Activated naive CD8-positive, alpha-beta T cell treated with anti-CD3 and anti-CD28 coated beads, Interleukin-2, amount 10 ng/mL, durations not matched to agents 7 days and 5 days (primary cell): ENCODE measurements at regions not wholly inside any gene's neighbourhood (a gene's known extent, or its start where the extent isn't known, plus 50 kb on each side); places are given as distances from the start of the nearest gene placed in this dataset.
"Not testable (repeated sequence)": the region's sequence is repeated elsewhere in the genome, so short reads cannot be mapped to it uniquely, and the experiment has no call there.

ENCODE experiments used
- ATAC-seq: fragments of 150-1000 bp; cut with Tn5 transposase; one replicate; pipeline ENCODE4 v1.10.0; 2021; ENCODE audit warnings: low read depth, moderate library complexity
- POLR2A ChIA-PET: fragments of 350-600 bp; sonication (Branson Sonifier 250); formaldehyde crosslinking; loops from one replicate; lab custom pipeline; 2021; ENCODE audit warnings: antibody characterized with exemption; lab: Charles Lee
- DNase-seq: peaks from one replicate; pipeline ENCODE4 v3.0.0; 2021
- H3K27ac Mint-ChIP-seq: one replicate; pipeline ENCODE4 v1.8.0; 2022; ENCODE audit warnings: mild to moderate bottlenecking, mixed read lengths
- H3K27me3 Mint-ChIP-seq: one replicate; pipeline ENCODE4 v1.8.0; 2022; ENCODE audit warnings: mild to moderate bottlenecking, moderate library complexity, mixed read lengths
- H3K36me3 Mint-ChIP-seq: one replicate; pipeline ENCODE4 v1.8.0; 2021; ENCODE audit warnings: mild to moderate bottlenecking, mixed read lengths
- H3K4me1 Mint-ChIP-seq: one replicate; pipeline ENCODE4 v1.8.0; 2021; ENCODE audit warnings: mixed read lengths
- H3K4me3 Mint-ChIP-seq: one replicate; pipeline ENCODE4 v1.8.0; 2022; ENCODE audit warnings: mild to moderate bottlenecking, moderate library complexity, mixed read lengths
- H3K9me3 Mint-ChIP-seq: one replicate; pipeline ENCODE4 v1.8.0; 2021; ENCODE audit warnings: mixed read lengths

DNA sequence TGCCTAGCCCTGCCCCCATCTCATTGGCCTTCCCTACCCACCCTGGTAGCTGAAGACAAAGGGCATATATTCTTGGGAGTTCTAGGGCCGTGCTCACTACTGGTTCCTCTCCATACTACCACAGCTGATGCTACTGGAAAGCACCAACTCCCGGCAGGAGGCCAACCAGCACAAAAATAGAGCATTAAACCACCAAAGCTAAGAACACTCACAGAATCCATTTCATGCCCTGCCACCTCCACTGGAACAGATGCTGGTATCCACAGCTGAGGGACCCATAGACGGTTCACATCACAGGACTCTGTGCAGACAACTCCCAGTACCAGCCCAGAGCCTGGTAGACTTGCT, 170.4 kb downstream of the SEC23A start:
- POLR2A ChIA-PET, DNase-seq, H3K4me1 Mint-ChIP-seq, H3K9me3 Mint-ChIP-seq, H3K27ac Mint-ChIP-seq, H3K36me3 Mint-ChIP-seq, ATAC-seq, H3K4me3 Mint-ChIP-seq: not testable (repeated sequence)
- peaks cover 11% of the 10 kb centered on the region for H3K27me3 Mint-ChIP-seq

DNA sequence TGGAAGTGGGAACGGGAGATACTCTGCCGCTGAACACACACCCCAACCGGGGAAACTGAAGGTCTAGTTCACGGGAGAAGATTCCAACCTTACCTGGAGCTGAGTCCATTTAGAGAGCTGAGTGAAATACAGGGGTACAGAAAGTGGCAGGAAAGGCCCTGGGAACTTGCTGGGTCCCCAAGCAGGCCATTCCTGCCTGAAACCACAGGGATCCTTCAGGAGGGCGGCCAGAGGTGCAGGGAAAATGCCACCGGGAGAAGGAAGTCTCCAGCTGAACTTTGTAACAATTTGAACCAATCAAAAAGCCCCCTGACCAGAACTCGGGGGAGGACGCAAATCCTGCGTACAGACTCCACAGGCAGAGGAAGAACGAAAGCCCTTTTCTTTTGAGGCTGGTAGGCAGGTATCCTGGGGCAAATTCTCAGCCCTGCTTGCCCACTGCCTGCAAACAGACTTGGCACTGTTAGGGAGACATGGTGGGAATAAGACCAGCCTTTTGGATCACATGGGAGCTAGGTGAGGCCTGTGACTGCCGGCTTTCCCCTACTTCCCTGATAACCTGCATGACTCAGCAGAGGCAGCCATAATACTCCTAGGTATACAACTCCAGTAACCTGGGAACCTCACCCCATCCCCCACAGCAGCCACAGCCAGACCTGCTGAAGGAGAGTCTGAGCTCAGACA, 170.9 kb downstream of the SEC23A start:
- Mint-ChIP-seq H3K4me3 (no peak overlapping the region), H3K27ac (no peak overlapping the region), H3K9me3 (no peaks in the 10 kb centered on the region), H3K36me3 (no peaks in the 10 kb centered on the region), H3K27me3 (peaks cover 11% of the 10 kb centered on the region), H3K4me1 (no peaks in the 10 kb centered on the region)
- POLR2A ChIA-PET, result no interaction called here
- DNase-seq, result no peak
- no peak for ATAC-seq

DNA sequence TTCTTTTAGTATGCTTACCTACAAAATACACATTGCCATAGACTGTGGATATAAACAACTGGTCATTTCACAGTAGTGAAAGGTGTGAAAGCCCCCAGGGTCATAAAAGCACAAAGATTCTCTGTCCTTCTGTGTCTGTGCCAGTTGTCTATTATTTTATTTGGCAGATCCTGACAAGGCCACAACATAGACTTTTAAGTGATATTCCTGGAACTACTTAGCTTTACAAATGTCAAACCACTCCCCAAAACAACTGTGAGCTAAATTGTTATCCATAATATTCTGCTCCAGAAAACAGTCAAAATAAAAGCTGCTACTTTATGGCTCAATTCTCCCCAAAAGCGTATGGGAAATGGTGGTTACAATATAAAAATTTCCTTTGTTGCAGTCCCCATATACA, 172.1 kb downstream of the SEC23A start:
- H3K27me3 Mint-ChIP-seq, result peaks cover 7% of the 10 kb centered on the region
- H3K27ac Mint-ChIP-seq, result no peak overlapping the region
- no peak overlapping the region for H3K4me3 Mint-ChIP-seq
- H3K9me3 Mint-ChIP-seq, result no peaks in the 10 kb centered on the region
- DNase-seq (no peak), ATAC-seq (no peak)
- POLR2A ChIA-PET, result no interaction called here
- H3K4me1 Mint-ChIP-seq, result no peaks in the 10 kb centered on the region
- no peaks in the 10 kb centered on the region for H3K36me3 Mint-ChIP-seq

GRCh38 chr14:38930022-38930421, 173.0 kb downstream of the SEC23A start:
- no peaks in the 10 kb centered on the region for H3K9me3 Mint-ChIP-seq
- ATAC-seq (no peak), DNase-seq (no peak)
- H3K36me3 Mint-ChIP-seq, result no peaks in the 10 kb centered on the region
- peaks cover 4% of the 10 kb centered on the region for H3K27me3 Mint-ChIP-seq
- no peaks in the 10 kb centered on the region for H3K4me1 Mint-ChIP-seq
- POLR2A ChIA-PET, result no interaction called here
- H3K27ac Mint-ChIP-seq, result no peak overlapping the region
- no peak overlapping the region for H3K4me3 Mint-ChIP-seq

- no peak overlapping the region for H3K4me3 Mint-ChIP-seq
- no peak for ATAC-seq
- POLR2A ChIA-PET, result no interaction called here
- H3K27ac Mint-ChIP-seq, result no peak overlapping the region
- no peaks in the 10 kb centered on the region for H3K4me1 Mint-ChIP-seq
- no peak for DNase-seq
- H3K27me3 Mint-ChIP-seq, result peaks cover 4% of the 10 kb centered on the region
- H3K9me3 Mint-ChIP-seq, result no peaks in the 10 kb centered on the region
- H3K36me3 Mint-ChIP-seq, result no peaks in the 10 kb centered on the region
These were observed 173.6 kb downstream of the SEC23A start for GRCh38 chr14:38929416-38929815.

DNA sequence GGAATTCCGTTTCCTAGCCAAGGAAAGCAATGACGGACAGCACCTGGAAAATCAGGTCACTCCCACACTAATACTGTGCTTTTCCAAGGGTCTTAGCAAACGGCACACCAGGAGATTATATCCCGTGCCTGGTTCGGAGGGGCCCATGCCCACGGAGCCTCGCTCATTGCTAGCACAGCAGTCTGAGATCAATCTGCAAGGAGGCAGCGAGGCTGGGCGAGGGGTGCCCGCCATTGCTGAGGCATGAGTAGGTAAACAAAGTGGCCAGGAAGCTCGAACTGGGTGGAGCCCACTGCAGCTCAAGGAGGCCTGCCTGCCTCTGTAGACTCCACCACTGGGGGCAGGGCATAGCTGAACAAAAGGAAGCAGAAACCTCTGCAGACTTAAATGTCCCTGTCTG, 181.1 kb downstream of the SEC23A start:
- H3K27ac Mint-ChIP-seq, ATAC-seq, H3K4me3 Mint-ChIP-seq, DNase-seq, H3K27me3 Mint-ChIP-seq, H3K36me3 Mint-ChIP-seq, H3K4me1 Mint-ChIP-seq, H3K9me3 Mint-ChIP-seq, POLR2A ChIA-PET: not testable (repeated sequence)

- no peaks in the 10 kb centered on the region for H3K36me3 Mint-ChIP-seq
- POLR2A ChIA-PET, result no interaction called here
These were observed 187.9 kb downstream of the SEC23A start for GRCh38 chr14:38915125-38915524.

GRCh38 chr14:38910092-38910491, 192.9 kb downstream of the SEC23A start:
- no peak overlapping the region for H3K4me3 Mint-ChIP-seq
- no peaks in the 10 kb centered on the region for H3K36me3 Mint-ChIP-seq
- POLR2A ChIA-PET, result no interaction called here

More at GRCh38 chr14:38915125-38915524, 187.9 kb downstream of the SEC23A start:
- ATAC-seq (no peak), DNase-seq (no peak)
- peaks cover 4% of the 10 kb centered on the region for H3K27me3 Mint-ChIP-seq
- no peak overlapping the region for H3K27ac Mint-ChIP-seq
- no peaks in the 10 kb centered on the region for H3K4me1 Mint-ChIP-seq
- H3K4me3 Mint-ChIP-seq, result no peak overlapping the region
- no peaks in the 10 kb centered on the region for H3K9me3 Mint-ChIP-seq

DNA sequence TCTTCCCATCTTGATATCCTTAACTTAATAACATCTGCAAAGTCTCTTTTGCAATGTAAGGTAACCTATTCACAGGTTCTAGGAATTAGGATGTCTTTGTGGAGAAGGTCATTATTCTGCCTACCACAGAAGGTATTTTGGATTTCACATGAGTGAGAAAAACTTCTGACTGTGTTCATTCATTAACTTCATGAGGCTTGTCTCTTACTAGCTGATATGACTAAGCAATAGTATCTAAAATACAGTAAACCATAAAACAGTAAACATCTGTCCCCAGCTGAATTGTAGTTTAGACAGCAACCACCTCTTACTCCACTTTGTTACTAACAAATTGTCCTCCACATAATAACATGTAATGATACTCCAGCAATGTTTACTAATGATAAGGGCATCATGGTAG, 198.1 kb downstream of the SEC23A start:
- Mint-ChIP-seq H3K9me3 (no peaks in the 10 kb centered on the region), H3K36me3 (no peaks in the 10 kb centered on the region), H3K4me3 (no peak overlapping the region), H3K27me3 (peaks cover 7% of the 10 kb centered on the region), H3K4me1 (no peaks in the 10 kb centered on the region), H3K27ac (no peak overlapping the region)
- DNase-seq (no peak), ATAC-seq (no peak)
- POLR2A ChIA-PET, result no interaction called here

More at GRCh38 chr14:38910092-38910491, 192.9 kb downstream of the SEC23A start:
- Mint-ChIP-seq H3K9me3 (no peaks in the 10 kb centered on the region), H3K27ac (no peak overlapping the region), H3K4me1 (no peaks in the 10 kb centered on the region), H3K27me3 (peaks cover 9% of the 10 kb centered on the region)
- DNase-seq (no peak), ATAC-seq (no peak)

DNA sequence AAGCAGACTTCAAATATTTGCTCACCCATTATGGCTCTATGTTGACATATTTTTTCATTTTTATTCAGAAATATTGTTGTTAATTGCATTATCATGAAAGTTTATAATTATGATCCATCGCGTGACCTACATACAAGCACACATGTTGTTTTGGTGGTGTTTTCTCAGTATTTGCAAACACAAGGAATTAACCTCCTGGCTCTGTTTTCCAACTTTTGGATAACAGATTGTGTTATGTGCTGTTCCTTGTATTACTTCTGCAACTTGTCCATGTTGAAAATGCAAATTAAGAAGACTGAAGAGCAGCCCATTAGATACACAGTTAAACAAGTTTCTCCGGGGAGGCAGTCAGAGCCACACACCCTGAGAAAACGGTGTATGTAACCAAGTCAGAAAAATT, 201.2 kb downstream of the SEC23A start:
- DNase-seq (no peak), ATAC-seq (no peak)
- POLR2A ChIA-PET, result no interaction called here
- Mint-ChIP-seq H3K4me1 (no peaks in the 10 kb centered on the region), H3K4me3 (no peak overlapping the region), H3K36me3 (no peaks in the 10 kb centered on the region), H3K9me3 (no peaks in the 10 kb centered on the region), H3K27me3 (peaks cover 7% of the 10 kb centered on the region), H3K27ac (no peak overlapping the region)

GRCh38 chr14:38900887-38901286, 202.1 kb downstream of the SEC23A start:
- Mint-ChIP-seq H3K27ac (no peak overlapping the region), H3K4me1 (no peaks in the 10 kb centered on the region), H3K27me3 (peaks cover 3% of the 10 kb centered on the region), H3K36me3 (no peaks in the 10 kb centered on the region), H3K9me3 (no peaks in the 10 kb centered on the region), H3K4me3 (no peak overlapping the region)
- ATAC-seq (no peak), DNase-seq (no peak)
- POLR2A ChIA-PET, result no interaction called here

- POLR2A ChIA-PET, result no interaction called here
- no peak for DNase-seq
- no peaks in the 10 kb centered on the region for H3K4me1 Mint-ChIP-seq
- H3K27me3 Mint-ChIP-seq, result peaks cover 10% of the 10 kb centered on the region
- no peak overlapping the region for H3K27ac Mint-ChIP-seq
- H3K4me3 Mint-ChIP-seq, result no peak overlapping the region
- no peaks in the 10 kb centered on the region for H3K9me3 Mint-ChIP-seq
- ATAC-seq, result no peak
- H3K36me3 Mint-ChIP-seq, result no peaks in the 10 kb centered on the region
These were observed 215.3 kb downstream of the SEC23A start for GRCh38 chr14:38887696-38888095.

GRCh38 chr14:38884109-38884508, 218.9 kb downstream of the SEC23A start:
- Mint-ChIP-seq H3K27me3 (peaks cover 16% of the 10 kb centered on the region), H3K9me3 (no peaks in the 10 kb centered on the region), H3K4me3 (no peak overlapping the region), H3K36me3 (no peaks in the 10 kb centered on the region), H3K4me1 (no peaks in the 10 kb centered on the region), H3K27ac (no peak overlapping the region)
- no peak for DNase-seq
- ATAC-seq, result no peak
- POLR2A ChIA-PET, result no interaction called here

DNA sequence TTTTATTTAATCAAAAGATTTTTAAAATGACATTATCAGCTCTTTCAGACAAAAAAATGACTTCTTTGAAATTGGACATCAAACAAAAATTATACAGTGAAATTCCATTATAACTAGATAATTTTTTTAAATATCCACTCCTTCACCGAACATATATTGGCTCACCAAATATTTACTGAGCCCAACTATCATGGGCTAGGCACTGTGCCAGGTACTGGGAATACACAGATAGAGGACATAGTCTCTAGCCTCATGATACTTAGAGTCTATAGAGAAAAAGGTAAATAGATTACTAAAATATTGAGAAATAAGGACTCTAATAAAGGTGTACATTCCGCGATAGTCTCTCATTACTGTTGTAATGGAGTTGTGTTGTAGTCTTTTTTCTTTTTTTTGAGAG, 219.9 kb downstream of the SEC23A start:
- no peak overlapping the region for H3K4me3 Mint-ChIP-seq

DNA sequence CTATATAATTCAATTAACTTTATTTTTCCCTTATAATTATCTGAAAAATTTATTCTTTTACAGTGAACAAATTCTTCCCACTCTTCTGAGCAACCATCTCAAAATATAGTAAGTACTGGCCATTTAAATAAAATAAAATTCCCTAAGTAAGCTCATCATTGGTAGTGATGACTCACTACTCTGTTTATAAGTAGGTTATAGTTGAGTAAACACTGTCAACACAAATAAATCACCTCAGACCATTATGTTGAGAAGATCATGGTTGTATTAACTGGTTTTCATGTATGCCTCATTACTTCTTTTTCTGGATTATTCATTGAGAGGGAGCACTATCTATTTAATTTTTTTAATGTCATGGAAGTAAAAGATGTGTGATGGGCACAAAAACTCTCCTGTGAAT, 220.5 kb downstream of the SEC23A start:
- Mint-ChIP-seq H3K4me3 (no peak overlapping the region), H3K36me3 (no peaks in the 10 kb centered on the region), H3K27ac (no peak overlapping the region), H3K9me3 (no peaks in the 10 kb centered on the region), H3K27me3 (peaks cover 19% of the 10 kb centered on the region), H3K4me1 (no peaks in the 10 kb centered on the region)
- DNase-seq (no peak), ATAC-seq (no peak)
- POLR2A ChIA-PET, result no interaction called here

More for the DNA sequence above, 219.9 kb downstream of the SEC23A start:
- Mint-ChIP-seq H3K36me3 (no peaks in the 10 kb centered on the region), H3K9me3 (no peaks in the 10 kb centered on the region), H3K27me3 (peaks cover 17% of the 10 kb centered on the region), H3K27ac (no peak overlapping the region), H3K4me1 (no peaks in the 10 kb centered on the region)
- no peak for ATAC-seq
- POLR2A ChIA-PET, result no interaction called here
- no peak for DNase-seq
